Effector CD8-positive, alpha-beta T cell (primary cell): ENCODE measurements at regions not wholly inside any gene's neighbourhood (a gene's known extent, or its start where the extent isn't known, plus 50 kb on each side); places are given as distances from the start of the nearest gene placed in this dataset.

Source experiments
- DNase-seq: peaks from one replicate; lab custom pipeline; 2025; lab: John Stamatoyannopoulos, UW

DNA sequence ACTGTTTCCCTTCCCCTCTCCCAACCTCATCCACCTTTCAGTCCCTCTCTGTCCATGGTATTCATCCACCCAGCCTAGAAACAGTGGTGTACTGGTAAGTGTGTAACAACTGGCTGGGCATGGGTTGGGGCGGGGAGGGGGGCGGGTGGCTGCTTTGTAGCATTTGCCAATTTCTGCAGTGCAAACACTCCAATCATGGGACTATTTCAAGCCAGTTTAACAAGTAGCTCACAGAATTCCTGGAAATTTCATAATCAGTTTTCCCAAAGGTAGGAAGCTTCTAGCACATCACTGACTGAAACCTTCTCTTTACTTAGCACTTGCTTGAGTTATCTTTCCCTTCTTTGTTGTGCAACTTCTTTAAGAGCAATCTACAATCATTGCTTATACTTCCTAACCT lies 100.8 kb upstream of the WASF3 start:
- no peak for DNase-seq

DNA sequence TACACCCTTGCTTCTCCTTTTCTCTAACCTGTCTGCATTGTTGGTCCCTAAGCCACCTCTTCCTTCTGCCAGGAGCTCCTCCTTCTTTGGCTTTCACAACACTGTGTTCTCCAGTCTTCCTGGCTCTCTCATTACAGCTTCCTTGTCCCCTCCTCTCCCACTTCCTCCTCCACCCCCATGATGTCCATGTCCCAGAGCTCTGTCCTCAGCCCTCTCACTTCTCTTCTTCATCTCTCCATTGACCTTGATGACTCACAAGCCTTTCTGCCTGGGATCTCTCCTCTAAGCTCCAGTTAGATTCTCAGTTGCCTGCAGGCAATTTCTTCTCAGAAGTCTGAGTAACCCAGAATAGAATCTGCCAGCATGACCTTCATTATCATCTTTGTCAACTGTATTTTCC lies 100.3 kb upstream of the WASF3 start:
- no peak for DNase-seq

DNA sequence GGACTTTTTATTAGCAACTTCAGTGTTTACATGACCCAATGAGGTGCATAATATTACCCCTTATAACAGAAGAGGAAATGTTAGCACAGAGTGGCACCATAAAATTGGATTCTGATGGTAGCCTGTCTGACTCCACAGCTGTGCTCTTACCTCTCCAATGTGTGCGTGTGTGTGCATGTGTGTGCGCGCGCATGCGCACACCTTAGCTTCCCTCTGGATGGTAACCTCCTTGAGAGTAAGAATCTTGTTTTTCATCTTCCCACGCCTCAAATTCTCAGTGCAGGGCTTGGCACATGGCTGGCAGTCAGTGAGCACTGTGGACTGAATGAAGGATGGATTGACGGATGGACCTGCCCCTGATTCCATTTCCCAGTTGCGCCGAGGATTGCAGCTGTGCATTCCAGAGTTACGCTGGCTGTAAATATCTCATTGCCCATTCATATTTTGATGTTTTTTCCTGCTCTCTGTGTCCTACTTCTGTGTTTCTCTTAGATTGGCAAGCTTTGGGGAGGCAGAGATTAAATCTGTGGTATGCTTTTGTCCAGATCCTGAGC lies 99.2 kb upstream of the WASF3 start:
- no peak for DNase-seq

DNA sequence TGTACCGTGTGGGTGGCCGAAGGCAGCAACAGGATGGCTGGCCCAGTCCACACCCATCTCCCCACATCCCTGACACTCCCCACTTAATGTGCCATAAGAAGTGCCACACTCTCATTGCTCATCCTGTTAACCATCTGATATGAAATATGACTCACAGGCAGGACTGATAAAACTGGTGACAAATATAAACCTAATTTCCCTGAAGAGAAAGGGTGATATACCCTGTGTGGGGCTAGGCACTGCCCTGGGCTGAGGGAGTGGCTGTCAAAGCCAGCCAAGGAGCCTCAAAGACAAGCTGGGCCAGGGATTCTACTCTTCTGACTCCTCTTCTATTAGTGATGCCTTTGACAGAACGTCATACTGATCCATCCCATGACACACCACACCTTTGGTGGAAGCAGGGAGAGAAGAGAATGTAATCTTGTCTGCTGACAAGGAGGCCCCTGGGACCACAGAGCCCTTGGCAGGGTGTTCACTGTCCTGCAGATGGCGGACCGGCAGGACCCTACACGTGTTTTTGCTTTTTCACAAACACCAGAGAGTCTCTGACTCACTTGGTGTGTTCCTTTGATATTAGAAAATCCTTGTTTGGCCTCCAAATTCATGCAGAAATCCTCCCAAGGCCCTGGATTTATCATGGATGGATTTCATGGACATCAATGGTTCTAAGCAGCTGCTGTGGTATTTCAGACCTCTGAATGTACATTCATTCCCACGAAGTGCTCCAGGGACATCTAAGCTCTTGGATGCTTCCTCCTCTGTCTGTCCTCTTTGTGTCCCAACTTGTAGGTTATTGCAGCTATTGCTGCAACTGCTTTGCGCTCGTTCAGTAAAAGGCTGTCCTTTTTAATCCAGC lies 98.0 kb upstream of the WASF3 start:
- no peak for DNase-seq

DNA sequence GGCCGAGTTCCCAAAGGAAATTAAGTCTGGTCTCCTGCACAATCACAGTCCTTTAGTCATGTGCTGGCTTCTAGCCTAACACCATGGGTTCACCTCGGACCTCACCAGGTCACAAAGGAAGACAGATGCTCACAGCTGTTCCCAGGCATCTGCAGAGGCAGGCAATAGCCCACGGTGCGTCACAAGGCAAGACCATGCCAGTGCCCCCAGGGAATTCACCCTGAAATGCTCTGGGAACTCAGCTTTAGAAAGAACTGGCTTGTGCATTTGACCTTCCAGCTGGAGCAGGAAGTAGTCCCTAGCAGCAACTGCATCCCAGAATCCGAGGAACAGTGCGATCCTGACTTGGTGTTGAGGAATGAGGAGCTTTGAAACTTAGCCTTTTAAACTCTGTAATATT lies 96.8 kb upstream of the WASF3 start:
- DNase-seq = no peak

DNA sequence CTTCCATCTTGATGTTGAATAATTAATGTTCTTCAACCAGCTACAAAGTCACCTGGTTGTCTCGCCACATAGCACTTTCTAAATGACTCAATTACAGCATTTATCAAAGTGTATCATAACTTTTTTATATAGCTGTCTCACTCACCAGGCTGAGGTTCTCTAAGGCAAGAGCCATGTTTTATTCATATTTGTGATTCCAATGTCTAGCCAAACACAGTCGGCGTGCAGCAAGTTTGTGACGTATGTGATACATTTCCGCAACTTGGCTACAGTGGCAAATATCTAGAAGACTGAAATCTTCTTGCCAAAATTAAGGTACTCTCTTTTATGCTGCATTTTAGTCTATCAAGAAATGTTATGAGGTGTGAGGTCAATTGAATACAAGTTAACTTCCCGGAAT lies 94.2 kb upstream of the WASF3 start:
- no peak for DNase-seq

DNA sequence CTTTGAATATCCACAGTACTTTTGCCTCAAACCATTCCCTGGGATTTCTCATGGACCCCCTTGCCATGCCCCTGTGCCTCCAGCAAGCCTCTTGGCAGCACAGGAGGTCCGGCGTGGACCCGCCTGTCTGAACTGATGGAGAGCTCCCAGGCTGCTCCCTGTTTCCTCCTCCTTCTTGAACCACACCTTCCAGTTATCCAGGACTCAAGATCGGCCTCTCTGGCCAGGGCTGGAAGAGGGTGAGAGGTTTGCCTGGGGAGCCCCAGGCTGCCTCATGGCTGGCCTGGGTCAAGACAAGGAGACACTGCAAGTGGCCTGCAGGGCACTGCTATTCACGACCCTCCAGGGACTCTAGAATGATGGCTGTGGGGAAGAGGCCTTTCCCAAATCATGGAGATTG lies 93.6 kb upstream of the WASF3 start:
- DNase-seq = no peak

DNA sequence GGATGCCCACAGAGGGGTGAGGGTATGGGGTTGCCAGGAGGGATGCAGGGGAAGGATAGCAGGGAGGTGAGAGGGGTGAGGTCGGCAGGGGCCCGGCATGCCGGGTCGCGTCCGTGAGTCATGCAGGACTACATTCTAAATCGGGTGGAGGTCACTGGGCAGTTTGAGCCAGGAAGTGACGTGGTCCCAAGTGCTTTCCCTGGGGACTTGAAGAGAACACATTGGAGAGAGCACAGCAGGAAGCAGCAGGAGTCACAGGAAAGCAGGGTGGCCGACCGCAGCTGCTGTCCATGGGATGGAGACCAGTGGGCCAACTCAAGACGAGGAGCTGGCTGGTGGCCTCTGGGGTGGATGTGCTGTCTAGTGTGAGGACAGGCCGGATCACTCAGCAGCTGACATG lies 92.0 kb upstream of the WASF3 start:
- no peak for DNase-seq

DNA sequence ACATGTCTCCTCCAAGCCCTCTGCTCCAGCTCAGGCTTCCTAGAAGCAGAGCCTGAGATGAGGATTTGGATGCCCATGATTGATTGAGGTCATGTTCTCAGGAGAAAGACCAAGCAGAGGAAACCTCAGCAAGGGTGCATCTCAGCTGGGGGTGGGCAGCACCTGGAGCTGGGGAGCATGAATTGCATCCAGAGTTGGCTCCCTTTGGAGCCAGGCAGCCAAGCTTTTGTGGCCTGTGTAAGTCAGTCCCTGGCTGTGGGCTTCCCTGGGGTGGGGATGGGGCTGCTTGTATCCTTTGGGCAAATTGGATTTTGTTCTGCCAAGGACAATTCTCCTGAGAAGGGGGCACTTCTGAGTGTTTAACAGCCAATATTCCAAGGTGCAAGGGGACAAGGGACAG lies 91.5 kb upstream of the WASF3 start:
- DNase-seq = no peak

DNA sequence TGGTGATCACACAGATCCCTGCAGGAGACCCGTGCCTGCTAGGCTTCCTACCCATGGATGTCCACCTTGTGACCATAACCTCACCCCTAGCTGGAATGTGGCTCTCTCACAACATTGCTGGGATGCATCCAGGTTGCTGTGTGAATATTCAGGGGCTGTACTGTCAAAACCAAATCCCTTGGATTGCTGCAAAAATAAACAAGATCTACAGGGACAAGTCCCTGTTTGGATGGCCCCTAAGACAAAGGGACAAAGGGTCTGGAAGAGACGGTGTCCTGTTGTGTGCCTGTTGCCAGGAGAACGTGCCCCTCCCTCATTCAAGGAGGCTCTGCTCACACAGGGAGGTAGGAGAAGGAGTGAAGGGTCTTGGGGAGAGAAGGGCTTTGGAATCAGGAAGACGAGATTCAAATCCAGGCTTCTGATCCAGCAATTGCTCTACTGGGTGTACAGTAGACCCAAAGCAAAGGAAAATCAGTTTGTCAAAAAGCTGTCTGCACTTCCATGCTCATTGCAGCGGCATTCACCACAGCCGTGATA lies 89.2 kb upstream of the WASF3 start:
- no peak for DNase-seq

DNA sequence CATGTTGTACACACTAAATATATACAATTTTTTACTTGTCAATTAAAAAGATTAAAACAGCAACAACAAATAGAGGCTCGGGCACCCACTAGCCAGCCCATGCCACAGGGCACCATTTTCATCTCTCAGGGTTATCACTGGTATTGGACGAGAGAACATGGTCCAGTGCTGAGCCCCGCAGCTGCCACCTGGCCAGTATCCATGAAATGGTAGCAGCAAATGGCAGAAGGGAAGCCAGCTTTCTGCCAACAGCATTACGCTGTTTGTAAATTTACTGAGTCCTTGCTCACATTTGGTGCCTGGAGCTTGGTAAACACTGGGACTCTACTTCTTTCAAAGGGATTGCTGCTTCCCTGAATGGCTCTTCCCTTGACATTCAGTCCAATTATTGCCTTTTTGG lies 87.9 kb upstream of the WASF3 start:
- no peak for DNase-seq

DNA sequence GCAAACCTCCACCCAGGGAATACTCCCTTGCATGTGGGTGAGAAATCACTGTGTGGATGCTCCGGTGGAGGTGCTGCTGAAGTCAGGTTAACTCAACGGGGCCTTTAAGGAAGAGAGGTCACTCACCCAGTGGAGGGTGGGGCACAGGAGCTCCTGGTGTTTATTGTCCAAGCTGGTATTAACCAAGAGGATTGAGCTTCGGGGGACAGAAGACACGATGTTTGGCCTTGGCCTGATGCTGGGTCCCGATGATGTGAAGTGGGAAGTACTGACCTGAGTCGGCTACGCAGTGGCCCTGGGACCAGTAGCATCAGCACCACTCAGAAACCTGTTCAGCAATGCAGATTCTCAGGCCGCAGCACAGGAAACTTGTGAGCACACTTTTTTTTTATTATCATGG lies 85.7 kb upstream of the WASF3 start:
- DNase-seq = no peak

DNA sequence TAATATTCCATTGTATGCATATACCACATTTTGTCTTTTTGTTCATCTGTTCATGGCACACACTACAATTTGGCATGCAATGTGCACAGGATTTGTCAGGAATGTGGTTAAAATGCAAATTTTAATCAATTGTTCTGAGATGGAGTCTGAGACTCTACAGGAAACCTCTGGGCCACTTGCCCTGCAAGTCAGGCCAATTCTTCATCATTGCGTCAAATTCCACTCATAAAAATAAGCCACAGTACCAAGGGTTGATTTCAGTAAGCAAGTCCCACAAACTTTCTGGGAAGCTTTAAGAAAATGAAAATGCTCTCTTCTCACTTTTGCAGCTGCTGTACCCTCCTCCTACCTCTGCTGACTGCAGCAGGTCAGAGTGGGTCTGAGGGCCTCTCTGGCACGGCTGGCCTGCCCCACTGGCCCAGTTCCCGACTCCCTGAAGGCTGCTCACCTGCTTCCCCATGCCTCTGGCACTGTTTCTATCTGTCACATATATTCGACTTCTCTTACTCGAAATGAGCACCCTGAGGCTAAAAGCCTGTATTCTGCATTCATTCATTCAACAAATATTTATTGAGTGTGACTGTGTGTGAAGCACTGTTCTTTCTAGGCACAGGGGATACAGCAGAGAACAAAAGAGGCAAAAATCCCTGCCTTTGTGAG lies 83.8 kb upstream of the WASF3 start:
- no peak for DNase-seq

DNA sequence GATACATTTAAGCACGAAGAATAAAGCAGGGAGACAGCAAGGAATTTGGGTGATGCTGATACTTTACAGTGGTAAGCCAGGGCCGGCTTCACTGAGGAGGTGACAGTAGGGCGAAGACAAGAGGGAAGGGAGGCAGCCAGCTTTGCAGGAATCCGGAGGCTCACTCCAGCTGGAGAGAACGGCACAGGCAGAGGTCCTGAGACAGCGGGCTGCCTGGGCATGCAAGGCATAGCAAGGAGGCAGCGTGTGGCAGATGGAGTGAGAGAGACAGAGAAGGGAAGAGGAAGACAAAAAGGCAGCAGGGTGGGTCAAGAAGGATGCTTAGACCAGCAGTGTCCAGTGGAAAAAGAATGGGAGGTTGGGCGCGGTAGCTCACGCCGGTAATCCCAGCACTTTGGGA lies 83.2 kb upstream of the WASF3 start:
- no peak for DNase-seq

DNA sequence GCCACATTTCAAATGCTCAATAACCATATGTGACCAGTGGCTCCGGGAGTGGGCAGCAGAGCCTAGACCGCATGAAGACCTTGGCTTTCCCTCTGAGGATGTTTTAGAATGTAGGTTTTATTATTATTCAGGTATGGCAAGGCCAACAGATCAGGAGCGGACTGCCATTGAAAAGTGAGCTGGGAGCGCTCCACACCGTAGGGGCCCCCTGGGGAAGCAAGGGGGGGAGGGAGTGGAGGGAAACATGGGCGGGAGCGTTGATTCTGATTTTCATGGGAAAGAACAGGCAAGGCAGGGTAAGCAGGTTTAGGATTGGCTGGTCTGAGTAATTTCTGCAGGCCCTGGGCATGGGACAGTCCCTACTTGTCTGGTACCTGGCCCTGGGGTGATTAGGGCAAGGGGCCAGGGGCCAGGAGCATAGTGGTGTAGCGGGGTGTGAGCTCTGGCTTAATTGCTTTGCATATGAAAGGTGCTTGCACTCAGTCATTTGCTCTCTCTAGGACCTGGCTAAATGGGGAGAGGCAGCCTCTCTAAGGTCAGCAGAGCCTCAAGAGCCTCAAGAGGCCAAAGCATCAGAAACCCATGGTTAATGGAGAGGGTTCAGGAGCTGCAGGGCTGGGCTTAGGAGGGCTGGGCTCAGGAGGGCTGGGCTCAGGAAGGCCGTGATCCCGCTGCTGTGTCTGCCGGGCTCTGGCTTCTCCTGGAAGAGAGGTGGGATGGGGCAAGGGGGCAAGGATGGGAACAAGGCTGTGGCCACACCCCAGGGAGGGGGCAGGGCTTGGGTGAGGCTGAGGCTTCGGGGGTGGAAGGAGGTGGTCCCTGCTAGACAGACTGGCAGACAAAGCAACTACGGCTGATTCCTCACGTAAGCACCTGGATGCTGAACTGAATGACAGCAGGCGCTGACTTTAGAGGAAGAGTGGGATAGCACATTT lies 82.0 kb upstream of the WASF3 start:
- no peak for DNase-seq

DNA sequence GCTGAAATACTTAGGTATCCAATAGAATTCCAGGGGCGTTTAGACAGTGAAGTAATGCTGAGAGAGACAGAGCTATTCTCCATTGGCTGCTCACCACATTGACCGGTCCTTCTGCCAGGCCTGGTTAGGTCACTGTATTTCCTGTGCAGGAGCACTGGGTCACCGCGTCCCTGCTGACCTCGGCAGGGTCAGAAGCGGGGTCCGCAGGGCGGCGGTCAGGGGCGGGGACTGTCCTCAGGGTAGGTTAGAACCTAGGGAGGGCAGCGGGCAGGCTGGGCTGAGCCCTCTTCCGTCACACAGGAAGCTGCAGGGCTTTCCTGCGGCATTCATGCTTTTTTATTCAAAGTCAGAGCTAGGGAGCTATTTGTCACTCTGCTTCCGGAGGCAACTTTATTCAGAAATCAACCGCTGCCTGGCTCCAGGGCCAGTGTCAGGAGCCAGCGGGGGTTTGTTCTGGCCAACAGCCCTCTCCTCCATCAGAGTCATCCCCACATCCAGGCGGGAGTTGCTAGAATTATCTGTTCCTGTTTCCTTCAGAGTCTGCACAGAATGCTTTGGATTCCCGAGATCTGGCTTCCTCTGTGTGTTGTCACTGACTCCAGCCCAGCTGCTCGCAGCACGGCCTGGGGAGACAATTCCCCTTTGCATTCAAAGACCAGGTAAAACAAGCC lies 81.2 kb upstream of the WASF3 start:
- DNase-seq = no peak

DNA sequence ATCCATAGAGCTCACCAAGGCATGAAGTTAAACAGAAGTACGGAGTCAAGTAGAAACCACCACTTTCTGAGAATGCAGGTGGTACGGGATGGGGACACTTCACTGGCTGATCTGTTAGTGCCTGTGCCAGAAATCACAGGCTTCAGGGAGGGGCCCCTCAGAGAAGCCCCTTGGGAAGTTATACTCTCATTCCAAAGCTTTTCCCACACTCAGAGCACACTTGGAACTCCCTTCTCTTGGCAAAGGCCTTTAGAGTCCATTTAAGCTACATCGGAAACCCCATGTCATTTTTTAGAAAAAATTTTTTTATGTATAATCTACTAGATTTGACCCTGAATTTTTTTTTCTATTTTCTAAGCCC lies 80.7 kb upstream of the WASF3 start:
- no peak for DNase-seq

DNA sequence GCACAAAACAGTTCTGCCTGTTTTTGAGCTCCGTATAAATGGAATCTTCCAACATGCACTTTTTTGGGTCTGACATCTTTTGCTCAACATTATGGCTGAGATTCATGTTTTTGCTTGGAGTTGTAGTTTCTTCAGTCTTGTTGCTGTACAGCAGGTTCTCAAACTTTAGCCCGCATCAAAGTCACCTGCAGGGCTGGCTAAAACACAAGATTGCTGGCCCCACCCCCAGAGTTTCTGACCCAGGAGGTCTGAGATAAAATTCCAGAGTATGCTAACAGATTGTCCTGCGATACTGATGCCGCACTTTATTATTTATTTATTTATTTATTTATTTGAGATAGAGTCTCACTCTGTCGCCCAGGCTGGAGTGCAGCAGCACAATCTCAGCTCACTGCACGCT lies 79.8 kb upstream of the WASF3 start:
- no peak for DNase-seq

DNA sequence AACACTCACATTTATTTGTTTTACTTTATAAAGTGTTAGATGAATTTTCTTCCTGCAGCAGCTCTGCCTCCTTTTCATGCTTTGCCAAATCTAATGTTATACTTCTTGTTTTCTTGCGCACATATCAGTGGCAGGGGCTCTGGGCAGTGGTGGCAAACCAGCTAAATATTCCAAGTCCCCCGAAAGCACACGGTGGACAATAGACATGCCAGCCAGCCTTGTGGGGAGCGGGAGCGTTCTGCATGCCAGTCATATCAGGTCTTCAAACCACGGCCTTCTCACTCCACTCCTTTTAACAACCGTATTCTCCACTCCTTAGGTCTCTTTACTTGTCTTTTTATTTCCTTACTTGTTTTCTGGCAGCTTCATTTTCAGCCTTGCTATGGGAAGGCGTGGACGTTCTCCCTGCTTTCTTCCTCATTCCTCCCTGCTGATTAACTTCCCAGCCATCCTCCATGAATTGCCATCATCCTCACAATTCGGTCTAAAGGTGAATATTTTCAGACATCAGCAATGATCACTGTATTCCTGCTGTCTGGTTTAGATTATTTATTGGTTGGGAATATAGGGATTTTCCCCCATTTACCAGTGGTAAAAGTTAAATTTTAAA lies 77.1 kb upstream of the WASF3 start:
- no peak for DNase-seq

DNA sequence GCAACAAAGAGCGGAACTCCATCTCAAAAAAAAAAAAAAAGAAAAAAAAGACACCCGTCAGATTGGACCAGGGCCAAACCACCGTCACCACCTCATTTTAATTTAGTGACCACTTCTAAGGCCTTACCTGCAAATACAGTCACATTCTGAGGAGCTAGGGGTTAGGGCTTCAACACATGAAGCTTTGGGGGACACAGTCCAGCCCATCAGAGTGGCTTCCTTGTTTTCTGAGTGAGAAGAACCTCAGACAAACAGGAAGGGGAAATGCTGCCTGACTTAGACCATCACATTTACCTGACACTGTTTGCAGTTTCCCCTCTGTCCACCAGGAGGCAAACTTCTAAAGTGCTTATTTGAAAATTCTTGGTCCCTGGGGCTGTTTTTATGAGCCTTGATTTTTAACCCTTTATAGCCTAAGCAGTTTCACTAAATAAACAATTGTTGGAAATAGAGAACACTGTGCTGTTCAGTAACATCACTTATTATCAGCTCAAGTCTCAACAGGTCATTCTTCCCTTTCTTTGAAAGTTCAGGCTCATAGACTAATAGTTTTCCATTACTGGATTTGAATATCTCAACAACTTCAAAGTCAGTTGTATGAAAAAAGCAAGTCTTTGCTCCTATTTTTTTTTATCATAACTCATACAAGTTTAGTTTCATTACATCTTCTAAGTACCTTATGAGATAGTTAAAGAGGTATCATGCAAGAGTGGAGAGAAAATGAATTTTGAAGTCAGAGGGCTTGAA lies 74.9 kb upstream of the WASF3 start:
- DNase-seq = peak; percentile 52
